GM12891 (cell line): ENCODE measurements at regions not wholly inside any gene's neighbourhood (a gene's known extent, or its start where the extent isn't known, plus 50 kb on each side); places are given as distances from the start of the nearest gene placed in this dataset.

Experiments used
- POLR2A ChIP-seq: IDR thresholded peaks from 2 replicates; pipeline ENCODE4 v1.6.1; 2011; ENCODE audit warnings: low read depth, low read length, control low read depth
- SPI1 ChIP-seq: IDR thresholded peaks from 2 replicates; pipeline ENCODE4 v1.6.1; 2011; ENCODE audit warnings: low read depth, low read length, control low read depth

DNA sequence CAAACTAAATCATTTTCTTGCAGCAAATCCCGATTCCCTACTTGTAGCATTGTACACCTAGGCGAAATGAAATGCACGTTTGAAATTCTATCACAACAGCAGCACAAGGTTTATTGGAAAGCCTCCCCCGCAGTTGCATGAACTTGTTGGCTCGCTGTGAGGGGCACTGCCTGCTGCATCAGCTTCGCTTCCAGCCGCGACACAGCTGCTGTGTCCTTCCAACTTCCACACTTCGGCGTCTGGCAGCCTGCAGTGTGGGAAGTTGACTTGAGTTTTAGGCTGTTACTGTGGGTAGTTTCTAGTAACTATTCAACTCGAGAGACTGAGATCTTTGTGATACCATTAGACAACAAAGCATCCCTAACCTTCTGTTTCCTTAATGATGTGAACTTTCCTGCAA lies 315.8 kb upstream of the TPK1 start:
- no peak for TF ChIP-seq SPI1
- no peak for TF ChIP-seq POLR2A
